ENCODE measurements at regions not wholly inside any gene's neighbourhood (a gene's known extent, or its start where the extent isn't known, plus 50 kb on each side); places are given as distances from the start of the nearest gene placed in this dataset.

GRCh38 chr11:71329165-71329510, 76.8 kb upstream of the SHANK2 start:
- TF ChIP-seq, protein P1, sequence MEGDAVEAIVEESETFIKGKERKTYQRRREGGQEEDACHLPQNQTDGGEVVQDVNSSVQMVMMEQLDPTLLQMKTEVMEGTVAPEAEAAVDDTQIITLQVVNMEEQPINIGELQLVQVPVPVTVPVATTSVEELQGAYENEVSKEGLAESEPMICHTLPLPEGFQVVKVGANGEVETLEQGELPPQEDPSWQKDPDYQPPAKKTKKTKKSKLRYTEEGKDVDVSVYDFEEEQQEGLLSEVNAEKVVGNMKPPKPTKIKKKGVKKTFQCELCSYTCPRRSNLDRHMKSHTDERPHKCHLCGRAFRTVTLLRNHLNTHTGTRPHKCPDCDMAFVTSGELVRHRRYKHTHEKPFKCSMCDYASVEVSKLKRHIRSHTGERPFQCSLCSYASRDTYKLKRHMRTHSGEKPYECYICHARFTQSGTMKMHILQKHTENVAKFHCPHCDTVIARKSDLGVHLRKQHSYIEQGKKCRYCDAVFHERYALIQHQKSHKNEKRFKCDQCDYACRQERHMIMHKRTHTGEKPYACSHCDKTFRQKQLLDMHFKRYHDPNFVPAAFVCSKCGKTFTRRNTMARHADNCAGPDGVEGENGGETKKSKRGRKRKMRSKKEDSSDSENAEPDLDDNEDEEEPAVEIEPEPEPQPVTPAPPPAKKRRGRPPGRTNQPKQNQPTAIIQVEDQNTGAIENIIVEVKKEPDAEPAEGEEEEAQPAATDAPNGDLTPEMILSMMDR (IDR thresholded peaks at IDR 0.05 in 4 of 5, conservative IDR thresholded peaks at IDR 0.05 in 1 of 5) = no peak
- TF ChIP-seq POLR2A (IDR thresholded peaks at IDR 0.05) = no peak
